IMR-90 (cell line): ENCODE measurements at regions not wholly inside any gene's neighbourhood (a gene's known extent, or its start where the extent isn't known, plus 50 kb on each side); places are given as distances from the start of the nearest gene placed in this dataset.

ENCODE experiments used
- ATAC-seq: fragments of 200-7000 bp; cut with Tn5 transposase; 2 replicates; pipeline ENCODE4 v1.9.1; 2020; ENCODE audit warnings: low read depth, mild to moderate bottlenecking, moderate library complexity
- BruUV-seq: library from RNA; stranded (reverse); fragments of 400-500 nt; replicated peaks from 2 replicates; lab custom pipeline; 2021; lab: Mats Ljungman, UMichigan
- CTCF ChIA-PET: fragments of 300-600 bp; formaldehyde crosslinking; extraction: SDS; loops from one replicate; lab custom pipeline; 2021; ENCODE audit warnings: antibody characterized with exemption; lab: Yijun Ruan, JAX
- POLR2A ChIA-PET: fragments of 300-600 bp; sonication (Branson Sonifier 250); formaldehyde crosslinking; loops from one replicate; lab custom pipeline; 2022; ENCODE audit warnings: antibody characterized with exemption; ENCODE audit not compliant: unreplicated experiment; lab: Charles Lee
- DNase-seq: peaks from one replicate; pipeline ENCODE4 v3.0.0; 2013
- H2AFZ ChIP-seq: replicated peaks from 2 replicates; pipeline ENCODE3; 2013; ENCODE audit warnings: low read length, mild to moderate bottlenecking; ENCODE audit not compliant: poor library complexity
- H2AK5ac ChIP-seq: 2 replicates; pipeline ENCODE4 v1.6.1; 2013; ENCODE audit warnings: low read depth, low read length, inconsistent platforms
- H2AK9ac ChIP-seq: replicated peaks from 2 replicates; pipeline ENCODE3; 2013; ENCODE audit warnings: mild to moderate bottlenecking, low read depth, low read length, moderate library complexity; ENCODE audit not compliant: poor library complexity
- H2BK120ac ChIP-seq: 2 replicates; pipeline ENCODE4 v1.6.1; 2013; ENCODE audit warnings: low read depth, low read length, inconsistent platforms
- H2BK15ac ChIP-seq: 3 replicates; pipeline ENCODE4 v1.6.1; 2013; ENCODE audit warnings: low read depth, low read length, inconsistent platforms
- H2BK20ac ChIP-seq: 2 replicates; pipeline ENCODE4 v1.6.1; 2013; ENCODE audit warnings: low read depth, mild to moderate bottlenecking, inconsistent platforms, low read length, moderate library complexity
- H2BK5ac ChIP-seq: 2 replicates; pipeline ENCODE4 v1.6.1; 2013; ENCODE audit warnings: mild to moderate bottlenecking, low read depth, low read length, inconsistent platforms; ENCODE audit not compliant: poor library complexity, severe bottlenecking
- H3K14ac ChIP-seq: replicated peaks from 2 replicates; pipeline ENCODE4 v1.6.1; 2013; ENCODE audit warnings: low read depth, low read length, inconsistent platforms
- H3K18ac ChIP-seq: 2 replicates; pipeline ENCODE4 v1.6.1; 2013; ENCODE audit warnings: low read depth, low read length, control low read depth
- H3K23ac ChIP-seq: 2 replicates; pipeline ENCODE4 v1.6.1; 2013; ENCODE audit warnings: low read depth, low read length, inconsistent platforms
- H3K27ac ChIP-seq: 2 replicates; pipeline ENCODE4 v1.5.1; 2013; ENCODE audit warnings: mild to moderate bottlenecking, control low read depth, low read length; ENCODE audit not compliant: insufficient read depth
- H3K27me3 ChIP-seq: 2 replicates; pipeline ENCODE4 v1.6.1; 2013; ENCODE audit warnings: low read length; ENCODE audit not compliant: control insufficient read depth, insufficient read depth
- H3K36me3 ChIP-seq: 2 replicates; pipeline ENCODE4 v1.6.1; 2013; ENCODE audit warnings: low read length, mixed read lengths; ENCODE audit not compliant: control insufficient read depth, insufficient read depth
- H3K4ac ChIP-seq: 2 replicates; pipeline ENCODE4 v1.6.1; 2013; ENCODE audit warnings: low read depth, low read length, inconsistent platforms
- H3K4me1 ChIP-seq: 2 replicates; pipeline ENCODE4 v1.6.1; 2013; ENCODE audit warnings: low read length, mixed read lengths; ENCODE audit not compliant: control insufficient read depth, insufficient read depth
- H3K4me2 ChIP-seq: 2 replicates; pipeline ENCODE4 v1.6.1; 2013; ENCODE audit warnings: low read depth, mild to moderate bottlenecking, control low read depth, low read length, moderate library complexity
- H3K4me3 ChIP-seq: 2 replicates; pipeline ENCODE4 v1.5.1; 2013; ENCODE audit warnings: low read depth, mild to moderate bottlenecking, control low read depth, low read length, moderate library complexity; ENCODE audit not compliant: insufficient read depth
- H3K56ac ChIP-seq: 2 replicates; pipeline ENCODE4 v1.6.1; 2013; ENCODE audit warnings: low read length, inconsistent platforms; ENCODE audit not compliant: insufficient read depth; ENCODE audit errors: extremely low read depth
- H3K79me1 ChIP-seq, 2 experiments: 2 replicates each; pipeline ENCODE4 v1.6.1; 2013; ENCODE audit warnings: low read length in 2 of 2, inconsistent platforms in 1 of 2, low read depth in 1 of 2
- H3K9ac ChIP-seq: 2 replicates; pipeline ENCODE4 v1.6.1; 2013; ENCODE audit warnings: low read depth, low read length, control low read depth
- H3K9me1 ChIP-seq: 2 replicates; pipeline ENCODE4 v1.6.1; 2013; ENCODE audit warnings: low read length, inconsistent platforms; ENCODE audit not compliant: insufficient read depth
- H3K9me3 ChIP-seq: 2 replicates; pipeline ENCODE4 v1.6.1; 2013; ENCODE audit warnings: low read length; ENCODE audit not compliant: control insufficient read depth, insufficient read depth
- H4K20me1 ChIP-seq: 2 replicates; pipeline ENCODE4 v1.6.1; 2013; ENCODE audit warnings: low read length, inconsistent platforms; ENCODE audit not compliant: insufficient read depth
- H4K5ac ChIP-seq: 2 replicates; pipeline ENCODE4 v1.6.1; 2013; ENCODE audit warnings: mild to moderate bottlenecking, low read depth, low read length, control low read depth
- H4K8ac ChIP-seq, 2 experiments: 2 replicates each; pipeline ENCODE4 v1.6.1; 2013; ENCODE audit warnings: low read depth in 2 of 2, low read length in 2 of 2, control low read depth in 1 of 2, inconsistent platforms in 1 of 2
- H4K91ac ChIP-seq: 2 replicates; pipeline ENCODE4 v1.6.1; 2013; ENCODE audit warnings: low read depth, low read length, inconsistent platforms; ENCODE audit not compliant: insufficient read depth
- BHLHE40 ChIP-seq: fragments of 150-350 bp; IDR thresholded peaks from 2 replicates; pipeline ENCODE4 v1.6.1; 2016; ENCODE audit warnings: mild to moderate bottlenecking, low read depth, low read length
- CHD1 ChIP-seq: IDR thresholded peaks from 2 replicates; pipeline ENCODE4 v1.6.1; 2012; ENCODE audit warnings: low read depth, low read length, improper control_type of control experiment
- FOS ChIP-seq: fragments of 150-350 bp; IDR thresholded peaks from 2 replicates; pipeline ENCODE4 v1.6.1; 2016; ENCODE audit warnings: low read depth, low read length
- MXI1 ChIP-seq: IDR thresholded peaks from 2 replicates; pipeline ENCODE4 v1.6.1; 2012; ENCODE audit warnings: low read depth, mild to moderate bottlenecking, low read length, moderate library complexity, borderline replicate concordance
- NFE2L2 ChIP-seq: fragments of 150-350 bp; IDR thresholded peaks from 2 replicates; pipeline ENCODE4 v1.6.1; 2016; ENCODE audit warnings: low read depth, mild to moderate bottlenecking, low read length
- WGBS, 2 experiments: methylation state at CpG; one replicate each; pipeline versions ENCODE4 v1.1.5 to v1.1.7; 2013; ENCODE audit warnings: missing lambda C conversion rate in 2 of 2; ENCODE audit not compliant: insufficient read length in 1 of 2; ENCODE audit errors: extremely low coverage in 2 of 2; 5-methylcytosine and 5-hydroxymethylcytosine counted together
- dilution Hi-C: fragments of 300-500 bp; cut with HindIII; formaldehyde crosslinking; loops from one replicate; pipeline ENCODE4 v1.14.3; 2018; ENCODE audit warnings: low sequenced_read_pairs; ENCODE audit not compliant: unreplicated experiment
- in situ Hi-C: fragments of 300-500 bp; cut with MboI; formaldehyde crosslinking; loops from 3 replicates; pipeline ENCODE4 v1.14.3; 2019; ENCODE audit warnings: low sequenced_read_pairs, inconsistent platforms, mixed read lengths
- intact Hi-C: fragments of 100-400 bp; cut with micrococcal nuclease; formaldehyde crosslinking; loops from 2 replicates; pipeline ENCODE4 v1.10.0; 2022
- TF ChIP-seq, protein P1 (sequence below): fragments of 150-350 bp; IDR thresholded peaks from 2 replicates; pipeline ENCODE4 v1.6.1; 2016; ENCODE audit warnings: low read depth, mild to moderate bottlenecking, low read length, moderate library complexity, borderline replicate concordance
- TF ChIP-seq, protein P2 (sequence below): conservative IDR thresholded peaks from 2 replicates; pipeline ENCODE4 v1.5.1; 2012; ENCODE audit warnings: mild to moderate bottlenecking, low read depth, low read length, improper control_type of control experiment

- Histone ChIP-seq H2AFZ (peak overlapping the region; percentile 53), H3K36me3 (no peaks in the 10 kb centered on the region), H2BK20ac (peak overlapping the region; percentile 58; the same call in 1 of the 2 replicates), H3K4me1 (0 out of 2 replicates have a peak, but pooled peaks cover 5% of the 10 kb centered on the region), H3K56ac (no peak overlapping the region), H2BK15ac (no peak overlapping the region), H3K27me3 (no peaks in the 10 kb centered on the region), H3K4ac (peak overlapping the region; percentile 39; the same call in 1 of the 2 replicates), H3K14ac (peak overlapping the region; percentile 81), H4K8ac (peak overlapping the region; percentile 30 to 71; a peak in 2 of 4 replicates), H4K5ac (peak overlapping the region; percentile 59; the same call in 1 of the 2 replicates), H2AK5ac (no peak overlapping the region), H4K20me1 (no peaks in the 10 kb centered on the region), H3K18ac (peak overlapping the region; percentile 60), H4K91ac (no peak overlapping the region), H3K4me2 (no peak overlapping the region), H2BK5ac (peak overlapping the region; percentile 23), H2BK120ac (peak overlapping the region; percentile 34), H3K4me3 (no peak overlapping the region), H3K79me1 (no peaks in the 10 kb centered on the region), H3K9me3 (no peaks in the 10 kb centered on the region), H3K27ac (no peak overlapping the region), H3K9ac (no peak overlapping the region), H3K9me1 (no peaks in the 10 kb centered on the region), H2AK9ac (no peak overlapping the region), H3K23ac (no peak overlapping the region)
- WGBS, 2 experiments: 64% methylated on average over 3 of the region's 6 CpGs; no CpG with 5 or more reads in 1 of the 2 experiments
- no TSS peak for BruUV-seq
- dilution Hi-C loops: no loop called here
- ATAC-seq (peak; percentile 65), DNase-seq (peak; percentile 52)
- TF ChIP-seq CHD1 (no peak), MXI1 (no peak), BHLHE40 (no peak), NFE2L2 (no peak), FOS (no peak)
- TF ChIP-seq, protein P1, sequence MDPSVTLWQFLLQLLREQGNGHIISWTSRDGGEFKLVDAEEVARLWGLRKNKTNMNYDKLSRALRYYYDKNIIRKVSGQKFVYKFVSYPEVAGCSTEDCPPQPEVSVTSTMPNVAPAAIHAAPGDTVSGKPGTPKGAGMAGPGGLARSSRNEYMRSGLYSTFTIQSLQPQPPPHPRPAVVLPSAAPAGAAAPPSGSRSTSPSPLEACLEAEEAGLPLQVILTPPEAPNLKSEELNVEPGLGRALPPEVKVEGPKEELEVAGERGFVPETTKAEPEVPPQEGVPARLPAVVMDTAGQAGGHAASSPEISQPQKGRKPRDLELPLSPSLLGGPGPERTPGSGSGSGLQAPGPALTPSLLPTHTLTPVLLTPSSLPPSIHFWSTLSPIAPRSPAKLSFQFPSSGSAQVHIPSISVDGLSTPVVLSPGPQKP: no peak
- TF ChIP-seq, protein P2, sequence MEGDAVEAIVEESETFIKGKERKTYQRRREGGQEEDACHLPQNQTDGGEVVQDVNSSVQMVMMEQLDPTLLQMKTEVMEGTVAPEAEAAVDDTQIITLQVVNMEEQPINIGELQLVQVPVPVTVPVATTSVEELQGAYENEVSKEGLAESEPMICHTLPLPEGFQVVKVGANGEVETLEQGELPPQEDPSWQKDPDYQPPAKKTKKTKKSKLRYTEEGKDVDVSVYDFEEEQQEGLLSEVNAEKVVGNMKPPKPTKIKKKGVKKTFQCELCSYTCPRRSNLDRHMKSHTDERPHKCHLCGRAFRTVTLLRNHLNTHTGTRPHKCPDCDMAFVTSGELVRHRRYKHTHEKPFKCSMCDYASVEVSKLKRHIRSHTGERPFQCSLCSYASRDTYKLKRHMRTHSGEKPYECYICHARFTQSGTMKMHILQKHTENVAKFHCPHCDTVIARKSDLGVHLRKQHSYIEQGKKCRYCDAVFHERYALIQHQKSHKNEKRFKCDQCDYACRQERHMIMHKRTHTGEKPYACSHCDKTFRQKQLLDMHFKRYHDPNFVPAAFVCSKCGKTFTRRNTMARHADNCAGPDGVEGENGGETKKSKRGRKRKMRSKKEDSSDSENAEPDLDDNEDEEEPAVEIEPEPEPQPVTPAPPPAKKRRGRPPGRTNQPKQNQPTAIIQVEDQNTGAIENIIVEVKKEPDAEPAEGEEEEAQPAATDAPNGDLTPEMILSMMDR: no peak
- in situ Hi-C loops: no loop called here
- POLR2A ChIA-PET: interaction anchor here (1.2 kb wide), 1 partner anchor 12 kb away, joined by 3 read pairs; no protein-coding TSS in a partner anchor
- intact Hi-C loops: loop anchor here (1.0 kb wide), 1 partner anchor 151 kb away; no protein-coding TSS in a partner anchor
- CTCF ChIA-PET: no interaction called here
These were observed 150.2 kb upstream of the MAMLD1 start for GRCh38 chrX:150212672-150213480.
